PC-3 (cell line): ENCODE measurements at regions not wholly inside any gene's neighbourhood (a gene's known extent, or its start where the extent isn't known, plus 50 kb on each side); places are given as distances from the start of the nearest gene placed in this dataset.

ENCODE experiments used
- CTCF ChIP-seq: fragments of 300-600 bp; sonication (generic); conservative IDR thresholded peaks from 2 replicates; pipeline ENCODE4 v1.5.1; 2017; ENCODE audit warnings: antibody characterized with exemption, low read depth, mild to moderate bottlenecking, low read length
- EZH2 ChIP-seq: fragments of 300-600 bp; sonication (generic); IDR thresholded peaks from one replicate; pipeline ENCODE4 v1.6.1; 2017; ENCODE audit warnings: antibody characterized with exemption, mild to moderate bottlenecking, low read length; ENCODE audit not compliant: unreplicated experiment
- EZH2phosphoT487 ChIP-seq: fragments of 300-600 bp; sonication (generic); IDR thresholded peaks from 2 replicates; pipeline ENCODE4 v1.6.1; 2018; ENCODE audit warnings: mild to moderate bottlenecking, antibody characterized with exemption, low read length, borderline replicate concordance

- no peak for TF ChIP-seq CTCF
- no peak for TF ChIP-seq EZH2
- no peak for TF ChIP-seq EZH2phosphoT487
These were observed 50.9 kb upstream of the RGPD4 start for GRCh38 chr2:107775791-107776190.
